Cardiac fibroblast (primary cell): ENCODE measurements at regions not wholly inside any gene's neighbourhood (a gene's known extent, or its start where the extent isn't known, plus 50 kb on each side); places are given as distances from the start of the nearest gene placed in this dataset.

ENCODE experiments used
- DNase-seq, 2 donors: peaks; one replicate each; pipeline versions ENCODE4 v3.0.0 to v3.0.0-alpha.2; 2010; ENCODE audit warnings: low read depth in 2 of 2
- H3K4me3 ChIP-seq, 2 donors: replicated peaks in 1 of 2; 1 replicate in 1 of 2; 2 replicates in 1 of 2; pipeline ENCODE4 v1.5.1; 2011; ENCODE audit warnings: low read depth in 2 of 2, low read length in 2 of 2, mild to moderate bottlenecking in 2 of 2, moderate library complexity in 1 of 2
- TF ChIP-seq, protein P1 (sequence below): IDR thresholded peaks from one replicate; pipeline ENCODE4 v1.5.1; 2011; ENCODE audit warnings: low read depth, mild to moderate bottlenecking, low read length, inconsistent platforms

DNA sequence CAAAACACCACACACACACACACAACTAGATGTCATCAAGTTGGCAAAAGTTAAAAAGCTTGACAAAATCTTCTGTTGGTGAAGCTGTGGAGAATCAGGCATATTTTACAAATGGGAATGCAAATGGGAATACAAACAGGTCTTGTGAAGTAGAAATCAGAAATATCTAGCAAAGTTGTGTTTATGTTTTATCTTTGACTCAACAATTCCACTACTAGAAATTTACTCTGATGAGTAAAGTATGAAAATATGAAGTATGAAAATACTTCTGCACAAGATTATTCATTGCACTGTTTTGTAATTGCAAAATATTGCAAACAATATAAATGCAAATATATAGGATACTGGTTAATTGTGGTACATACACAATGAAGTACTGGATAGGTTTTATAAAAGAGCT lies 1166.0 kb upstream of the GJE1 start:
- DNase-seq, result peak in 1 of 2 donors; percentile 55
- TF ChIP-seq, protein P1, sequence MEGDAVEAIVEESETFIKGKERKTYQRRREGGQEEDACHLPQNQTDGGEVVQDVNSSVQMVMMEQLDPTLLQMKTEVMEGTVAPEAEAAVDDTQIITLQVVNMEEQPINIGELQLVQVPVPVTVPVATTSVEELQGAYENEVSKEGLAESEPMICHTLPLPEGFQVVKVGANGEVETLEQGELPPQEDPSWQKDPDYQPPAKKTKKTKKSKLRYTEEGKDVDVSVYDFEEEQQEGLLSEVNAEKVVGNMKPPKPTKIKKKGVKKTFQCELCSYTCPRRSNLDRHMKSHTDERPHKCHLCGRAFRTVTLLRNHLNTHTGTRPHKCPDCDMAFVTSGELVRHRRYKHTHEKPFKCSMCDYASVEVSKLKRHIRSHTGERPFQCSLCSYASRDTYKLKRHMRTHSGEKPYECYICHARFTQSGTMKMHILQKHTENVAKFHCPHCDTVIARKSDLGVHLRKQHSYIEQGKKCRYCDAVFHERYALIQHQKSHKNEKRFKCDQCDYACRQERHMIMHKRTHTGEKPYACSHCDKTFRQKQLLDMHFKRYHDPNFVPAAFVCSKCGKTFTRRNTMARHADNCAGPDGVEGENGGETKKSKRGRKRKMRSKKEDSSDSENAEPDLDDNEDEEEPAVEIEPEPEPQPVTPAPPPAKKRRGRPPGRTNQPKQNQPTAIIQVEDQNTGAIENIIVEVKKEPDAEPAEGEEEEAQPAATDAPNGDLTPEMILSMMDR, result no peak
- no peak overlapping the region for H3K4me3 ChIP-seq

- no peak overlapping the region for H3K4me3 ChIP-seq
- TF ChIP-seq, protein P1, result no peak
- peak; percentile 36 to 40 for DNase-seq
Measured at GRCh38 chr6:140960566-140960965, 1172.2 kb upstream of the GJE1 start.

DNA sequence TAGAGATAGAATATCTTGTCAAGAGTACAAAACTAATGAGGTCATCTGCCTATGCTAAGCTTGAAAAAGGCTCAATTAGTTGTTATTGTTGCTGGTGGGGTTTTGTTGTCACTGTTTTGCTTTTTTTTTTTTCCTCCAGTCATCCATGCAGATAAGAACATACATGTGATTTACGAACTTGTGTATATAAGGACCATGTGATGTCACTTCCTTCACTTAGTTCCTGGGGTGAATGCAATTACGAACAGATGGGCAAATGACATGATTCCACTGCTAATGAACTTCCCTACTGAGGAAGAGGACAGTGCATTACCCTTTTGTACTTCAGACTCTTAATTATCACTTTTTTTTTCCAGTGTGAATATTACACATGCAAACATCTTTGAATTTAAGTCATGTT lies 1175.3 kb upstream of the GJE1 start:
- TF ChIP-seq, protein P1, result no peak
- H3K4me3 ChIP-seq, result no peak overlapping the region
- no peak for DNase-seq

- DNase-seq, result peak; percentile 27 to 46
- TF ChIP-seq, protein P1, result no peak
- H3K4me3 ChIP-seq, result no peak overlapping the region
Measured at GRCh38 chr6:140956571-140957369, 1176.0 kb upstream of the GJE1 start.

DNA sequence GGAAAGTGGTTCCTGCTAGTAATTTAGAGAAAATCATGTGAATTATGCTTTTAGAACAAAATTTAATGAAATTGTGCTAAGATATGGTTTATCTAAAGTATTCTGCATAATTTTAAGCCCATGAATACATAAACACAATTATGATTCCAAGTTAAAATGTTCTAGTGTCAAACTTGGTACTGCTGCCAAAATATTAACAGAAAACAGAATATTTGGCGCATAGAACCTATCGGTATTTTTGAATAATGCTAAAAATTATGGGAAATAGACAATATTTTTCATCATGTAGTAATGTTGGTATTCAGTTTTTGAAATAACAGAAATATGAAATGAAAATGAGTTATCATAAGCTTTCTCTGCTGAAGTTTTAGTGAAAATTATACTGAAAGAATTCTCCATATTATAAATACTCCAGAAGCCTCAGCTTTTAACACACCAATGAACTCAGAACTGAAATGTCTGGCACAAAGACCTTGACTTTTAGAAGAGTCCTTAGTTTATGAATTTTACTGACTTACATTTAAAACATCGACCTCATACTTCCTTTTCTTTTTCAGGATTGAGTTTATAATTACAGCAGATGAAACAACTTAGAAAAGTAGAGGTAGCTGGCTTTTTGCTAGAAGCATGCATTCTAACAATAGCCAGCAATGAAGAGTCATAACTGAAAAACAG lies 1192.3 kb upstream of the GJE1 start:
- DNase-seq, result no peak
- TF ChIP-seq, protein P1, result no peak
- no peak overlapping the region for H3K4me3 ChIP-seq

DNA sequence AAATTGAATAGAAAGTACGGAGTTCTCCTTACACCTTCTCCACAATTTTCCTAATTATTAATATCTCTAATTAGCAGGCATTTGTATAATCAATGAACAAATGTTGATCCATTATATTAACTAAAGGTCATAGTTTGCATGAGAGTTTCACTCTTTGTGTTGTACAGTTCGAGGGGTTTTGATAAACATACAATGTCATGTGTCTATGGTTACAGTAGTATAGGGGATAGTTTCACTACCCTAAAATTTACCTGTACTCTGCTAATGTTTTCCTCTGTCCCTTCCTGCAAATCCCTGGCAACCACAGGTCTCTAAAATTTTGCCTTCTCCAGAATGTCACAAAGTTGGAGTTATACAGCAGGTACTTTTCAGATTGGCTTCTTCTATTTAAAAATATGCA lies 1199.8 kb upstream of the GJE1 start:
- DNase-seq, result no peak
- no peak overlapping the region for H3K4me3 ChIP-seq
- TF ChIP-seq, protein P1, result no peak
